Adipose tissue (tissue), 3 donors: ENCODE measurements at regions not wholly inside any gene's neighbourhood (a gene's known extent, or its start where the extent isn't known, plus 50 kb on each side); places are given as distances from the start of the nearest gene placed in this dataset.
"Not testable (repeated sequence)": the region's sequence is repeated elsewhere in the genome, so short reads cannot be mapped to it uniquely, and the experiment has no call there.

Source experiments
- H3K27ac ChIP-seq: one replicate; pipeline ENCODE4 v1.5.1; 2013; ENCODE audit warnings: low read depth, low read length
- WGBS, 3 donors: extraction: QIAGEN DNeasy Blood & Tissue Kit; methylation state at CpG; one replicate each; pipeline ENCODE4 v1.1.7; 2013; 5-methylcytosine and 5-hydroxymethylcytosine counted together
- donor health status: healthy with polysubstance abuse.
- donor health status: Bipolar disorder and iron deficiency.
- donor health status: healthy.

GRCh38 chr2:22086726-22087125, 963.0 kb downstream of the TDRD15 start:
- WGBS, 3 donors, result 44 to 55% (median 53%) methylated on average over 2 of the region's 2 CpGs
- no peak overlapping the region for H3K27ac ChIP-seq

- H3K27ac ChIP-seq, result not testable (repeated sequence)
- 70 to 83% (median 75%) methylated on average over 3 of the region's 3 CpGs for WGBS, 3 donors
These were observed 979.8 kb downstream of the TDRD15 start for GRCh38 chr2:22103617-22104016.

GRCh38 chr2:22110244-22110651, 986.5 kb downstream of the TDRD15 start:
- no peak overlapping the region for H3K27ac ChIP-seq
- 53 to 60% (median 59%) methylated on average over 3 of the region's 3 CpGs for WGBS, 3 donors

GRCh38 chr2:22124003-22124402, 1000.2 kb downstream of the TDRD15 start:
- 45 to 66% (median 52%) methylated on average over 4 of the region's 4 CpGs for WGBS, 3 donors
- H3K27ac ChIP-seq, result no peak overlapping the region

GRCh38 chr2:22126106-22126505, 1002.3 kb downstream of the TDRD15 start:
- WGBS, 3 donors, result 83 to 87% (median 83%) methylated on average over 5 of the region's 5 CpGs

GRCh38 chr2:22126978-22127377, 1003.2 kb downstream of the TDRD15 start:
- no peak overlapping the region for H3K27ac ChIP-seq

More at GRCh38 chr2:22126106-22126505, 1002.3 kb downstream of the TDRD15 start:
- H3K27ac ChIP-seq, result no peak overlapping the region

GRCh38 chr2:22134421-22134820, 1010.7 kb downstream of the TDRD15 start:
- 70 to 76% (median 74%) methylated on average over 4 of the region's 4 CpGs for whole genome bisulfite sequencing, 3 donors

GRCh38 chr2:22136446-22136845, 1012.7 kb downstream of the TDRD15 start:
- WGBS, 3 donors, result 66 to 86% (median 74%) methylated on average over 4 of the region's 4 CpGs
- H3K27ac ChIP-seq, result no peak overlapping the region

More at GRCh38 chr2:22134421-22134820, 1010.7 kb downstream of the TDRD15 start:
- H3K27ac ChIP-seq, result no peak overlapping the region

GRCh38 chr2:22143840-22144239, 1020.1 kb downstream of the TDRD15 start:
- H3K27ac ChIP-seq, result no peak overlapping the region

GRCh38 chr2:22153931-22154613, 1030.3 kb downstream of the TDRD15 start:
- no peak overlapping the region for H3K27ac ChIP-seq
- 32 to 40% (median 37%) methylated on average over 2 of the region's 2 CpGs for WGBS, 3 donors

- H3K27ac ChIP-seq, result not testable (repeated sequence)
- WGBS, 3 donors, result 72 to 87% (median 85%) methylated on average over 6 of the region's 6 CpGs
These were observed 1032.9 kb downstream of the TDRD15 start for GRCh38 chr2:22156661-22157060.

GRCh38 chr2:22167256-22167655, 1043.5 kb downstream of the TDRD15 start:
- no peak overlapping the region for H3K27ac ChIP-seq
- 62 to 80% (median 79%) methylated on average over 4 of the region's 4 CpGs for WGBS, 3 donors

GRCh38 chr2:22175003-22175402, 1051.2 kb downstream of the TDRD15 start:
- no peak overlapping the region for H3K27ac ChIP-seq
- WGBS, 3 donors, result 72 to 89% (median 85%) methylated on average over 3 of the region's 3 CpGs

- H3K27ac ChIP-seq, result no peak overlapping the region
- 71 to 89% (median 83%) methylated on average over 2 of the region's 2 CpGs for WGBS, 3 donors
These were observed 1061.5 kb downstream of the TDRD15 start for GRCh38 chr2:22185251-22185650.

GRCh38 chr2:22186261-22186828, 1062.6 kb downstream of the TDRD15 start:
- 95 to 96% (median 95%) methylated on average over 31 to 38 of the region's 38 CpGs for WGBS, 3 donors
- not testable (repeated sequence) for H3K27ac ChIP-seq

GRCh38 chr2:22189893-22190480, 1066.2 kb downstream of the TDRD15 start:
- no peak overlapping the region for H3K27ac ChIP-seq
- 76 to 82% (median 82%) methylated on average over 1 of the region's 1 CpG for WGBS, 3 donors

GRCh38 chr2:22194218-22194617, 1070.5 kb downstream of the TDRD15 start:
- WGBS, 3 donors, result 82 to 86% (median 86%) methylated on average over 1 of the region's 1 CpG
- H3K27ac ChIP-seq, result no peak overlapping the region

- H3K27ac ChIP-seq, result no peak overlapping the region
- WGBS, 3 donors, result 68 to 80% (median 79%) methylated on average over 2 of the region's 2 CpGs
These were observed 1073.0 kb downstream of the TDRD15 start for GRCh38 chr2:22196806-22197205.

- H3K27ac ChIP-seq, result no peak overlapping the region
- 32 to 63% (median 63%) methylated on average over 9 of the region's 9 CpGs for WGBS, 3 donors
These were observed 1074.9 kb downstream of the TDRD15 start for GRCh38 chr2:22198381-22199283.
